K562 (cell line): ENCODE measurements at regions not wholly inside any gene's neighbourhood (a gene's known extent, or its start where the extent isn't known, plus 50 kb on each side); places are given as distances from the start of the nearest gene placed in this dataset.

Source experiments
- ATAC-seq: fragments of 200-7000 bp; cut with Tn5 transposase; 3 replicates; pipeline ENCODE4 v1.9.1; 2020; ENCODE audit warnings: moderate library complexity
- BruUV-seq: library from RNA; stranded (reverse); fragments of 400-500 nt; replicated peaks from 2 replicates; lab custom pipeline; 2021; lab: Mats Ljungman, UMichigan
- CTCF ChIA-PET: fragments of 300-600 bp; formaldehyde crosslinking; extraction: SDS; loops from one replicate; lab custom pipeline; 2021; ENCODE audit warnings: low intra/inter-chr PET ratio; lab: Yijun Ruan, JAX
- POLR2A ChIA-PET: fragments of 300-600, 350-650 bp; sonication (Branson Sonifier 250); formaldehyde crosslinking; extraction: SDS; loops from one replicate; lab custom pipeline; 2021; ENCODE audit warnings: antibody characterized with exemption, inconsistent platforms; lab: Yijun Ruan, JAX
- DNase-seq, 4 experiments: peaks; one replicate each; pipeline versions ENCODE4 v3.0.0 to v3.0.0-alpha.2; 2011 to 2018; ENCODE audit warnings: low spot score in 3 of 4, mixed read lengths in 3 of 4; ENCODE audit errors: extremely low read depth in 1 of 4
- FAIRE-seq: peaks from 2 replicates; lab custom pipeline; 2011; peaks lifted over from hg19 to GRCh38; lab: Jason Lieb, UNC
- H2AFZ ChIP-seq: 2 replicates; pipeline ENCODE4 v1.6.0; 2011; ENCODE audit warnings: low read depth, low read length, control low read depth, inconsistent platforms
- H3K27ac ChIP-seq: fragments of 200-600 bp; 3 replicates; pipeline ENCODE4 v1.8.0; 2011; ENCODE audit warnings: low read depth, mild to moderate bottlenecking, control low read depth, inconsistent platforms, low read length, moderate library complexity, mixed read lengths; ENCODE audit errors: extremely low read depth
- H3K27me3 ChIP-seq, 2 experiments: fragments of 300-600 bp in 1 of 2; 2 replicates in 1 of 2; 3 replicates in 1 of 2; pipeline versions ENCODE4 v1.6.0 to v1.8.0; 2011; ENCODE audit warnings: inconsistent platforms in 2 of 2, low read length in 2 of 2, mild to moderate bottlenecking in 1 of 2, mixed read lengths in 1 of 2, moderate library complexity in 1 of 2; ENCODE audit not compliant: control insufficient read depth in 2 of 2, insufficient read depth in 2 of 2
- H3K36me3 ChIP-seq: fragments of 300-600 bp; 3 replicates; pipeline ENCODE4 v1.8.0; 2011; ENCODE audit warnings: mild to moderate bottlenecking, low read length, inconsistent platforms; ENCODE audit not compliant: control insufficient read depth, insufficient read depth
- H3K4me1 ChIP-seq, 2 experiments: fragments of 200-600 bp in 1 of 2; replicated peaks in 1 of 2; 2 replicates in 1 of 2; 3 replicates in 1 of 2; pipeline versions ENCODE4 v1.5.1 to v1.8.0; 2011; ENCODE audit warnings: inconsistent platforms in 2 of 2, low read length in 2 of 2, mild to moderate bottlenecking in 1 of 2, mixed read lengths in 1 of 2, moderate library complexity in 1 of 2; ENCODE audit not compliant: control insufficient read depth in 2 of 2, insufficient read depth in 2 of 2
- H3K4me2 ChIP-seq: 2 replicates; pipeline ENCODE4 v1.6.1; 2011; ENCODE audit warnings: low read length, control low read depth, inconsistent platforms, mixed read lengths; ENCODE audit not compliant: insufficient read depth
- H3K4me3 ChIP-seq: fragments of 200-600 bp; sonication (generic), shearing (Covaris generic); 2 replicates; pipeline ENCODE4 v1.5.1; 2016; ENCODE audit warnings: control low read depth, inconsistent platforms
- H3K79me2 ChIP-seq: fragments of 200-600 bp; 3 replicates; pipeline ENCODE4 v1.8.0; 2011; ENCODE audit warnings: low read length, inconsistent platforms; ENCODE audit not compliant: control insufficient read depth, insufficient read depth
- H3K9ac ChIP-seq, 2 experiments: 2 replicates each; pipeline versions ENCODE4 v1.6.0 to v1.6.1; 2011; ENCODE audit warnings: low read depth in 2 of 2, low read length in 2 of 2, control low read depth in 1 of 2, inconsistent platforms in 1 of 2, mild to moderate bottlenecking in 1 of 2, mixed read lengths in 1 of 2; ENCODE audit not compliant: insufficient read depth in 1 of 2
- H3K9me1 ChIP-seq: one replicate; pipeline ENCODE4 v1.6.0; 2011; ENCODE audit warnings: inconsistent platforms, mild to moderate bottlenecking, low read length, moderate library complexity; ENCODE audit not compliant: control insufficient read depth, insufficient read depth
- H3K9me3 ChIP-seq: replicated peaks from 2 replicates; pipeline ENCODE4 v1.5.1; 2011; ENCODE audit warnings: low read depth, low read length, inconsistent platforms; ENCODE audit not compliant: control insufficient read depth, insufficient read depth
- H4K20me1 ChIP-seq: replicated peaks from 2 replicates; pipeline ENCODE4 v1.6.1; 2011; ENCODE audit warnings: low read length, inconsistent platforms, mixed read lengths; ENCODE audit not compliant: control insufficient read depth, insufficient read depth
- ARID1B ChIP-seq: fragments of 450-650 bp; IDR thresholded peaks from 2 replicates; pipeline ENCODE4 v1.6.1; 2016; ENCODE audit warnings: antibody characterized with exemption, mild to moderate bottlenecking, inconsistent platforms
- KAT2B ChIP-seq: IDR thresholded peaks from one replicate; pipeline ENCODE4 v1.6.1; 2012; ENCODE audit warnings: low read depth, mild to moderate bottlenecking, control low read depth, inconsistent platforms, low read length, moderate library complexity
- NCOA1 ChIP-seq: fragments of 450-650 bp; IDR thresholded peaks from 2 replicates; pipeline ENCODE4 v1.6.1; 2016; ENCODE audit warnings: low read depth
- NR2C2 ChIP-seq, 2 experiments: fragments of 200-800 bp in 1 of 2; sonication (Bioruptor generic) in 1 of 2; sonication (generic) in 1 of 2; formaldehyde crosslinking in 1 of 2; IDR thresholded peaks; 2 replicates each; pipeline versions ENCODE4 v1.6.1 to v1.8.0; 2016 to 2022; ENCODE audit warnings: mild to moderate bottlenecking in 1 of 2, missing compliant biosample characterization in 1 of 2, missing genetic modification characterization in 1 of 2, missing genetic modification reagents in 1 of 2
- RFX7 ChIP-seq: fragments of 250-450 bp; sonication (Bioruptor Pico); IDR thresholded peaks from 2 replicates; pipeline ENCODE4 v1.5.1; 2021; ENCODE audit warnings: mild to moderate bottlenecking
- SNIP1 ChIP-seq: fragments of 450-650 bp; IDR thresholded peaks from 2 replicates; pipeline ENCODE4 v1.7.1; 2017; ENCODE audit warnings: low read depth, mild to moderate bottlenecking
- SRSF1 ChIP-seq: fragments of 200-400 bp; formaldehyde crosslinking; IDR thresholded peaks from 2 replicates; pipeline ENCODE4 v1.6.1; 2017; ENCODE audit warnings: mild to moderate bottlenecking, low read depth, low read length, moderate library complexity
- ZC3H11A ChIP-seq: IDR thresholded peaks from 2 replicates; pipeline ENCODE4 v1.6.1; 2012; ENCODE audit warnings: low read depth, low read length, improper control_type of control experiment
- ZNF217 ChIP-seq: sonication (generic); formaldehyde crosslinking; IDR thresholded peaks from 2 replicates; pipeline ENCODE4 v1.8.0; 2022; ENCODE audit warnings: mild to moderate bottlenecking, missing genetic modification reagents
- ZNF24 ChIP-seq: fragments of 450-650 bp; IDR thresholded peaks from 2 replicates; pipeline ENCODE4 v1.6.1; 2016
- ZNF41 ChIP-seq: fragments of 250-450 bp; sonication (Bioruptor Pico); conservative IDR thresholded peaks from 2 replicates; pipeline ENCODE4 v1.4.0; 2020; ENCODE audit warnings: mild to moderate bottlenecking
- WGBS: fragments of 100-300 bp; shearing (Covaris generic); methylation state at CpG from one replicate; pipeline ENCODE4 v1.1.6; 2016; ENCODE audit warnings: low coverage, mixed read lengths; ENCODE audit not compliant: insufficient coverage; ENCODE audit errors: missing lambda C conversion rate; 5-methylcytosine and 5-hydroxymethylcytosine counted together
- in situ Hi-C: fragments of 300-500 bp; cut with MboI; formaldehyde crosslinking; loops from 4 replicates; pipeline ENCODE4 v1.15.0; 2018; ENCODE audit warnings: inconsistent platforms, mixed read lengths
- intact Hi-C: fragments of 100-400 bp; cut with micrococcal nuclease; formaldehyde crosslinking; loops from 2 replicates; pipeline ENCODE4 v1.14.2; 2022

- Histone ChIP-seq H3K4me3 (no peak overlapping the region), H3K79me2 (no peaks in the 10 kb centered on the region), H2AFZ (no peak overlapping the region), H3K27me3 (peaks cover 11 to 69% of the 10 kb centered on the region in 2 experiments), H3K9ac (no peak overlapping the region), H3K27ac (no peak overlapping the region), H3K36me3 (no peaks in the 10 kb centered on the region), H3K4me1 (no peaks in the 10 kb centered on the region), H3K9me3 (no peaks in the 10 kb centered on the region), H3K9me1 (no peaks in the 10 kb centered on the region), H4K20me1 (peaks cover 4% of the 10 kb centered on the region; the same call in 1 of the 2 replicates), H3K4me2 (no peak overlapping the region)
- no peak for ATAC-seq
- TF ChIP-seq KAT2B (no peak), ZNF24 (peak; percentile 88), ZC3H11A (no peak)
- no peak for FAIRE-seq
- ChIA-PET POLR2A (interaction anchor here (1.6 kb wide), 1 partner anchor 13 kb away, joined by 6 read pairs; no protein-coding TSS in a partner anchor), CTCF (no interaction called here)
- WGBS = 2% methylated on average over 3 of the region's 3 CpGs
- no TSS peak for BruUV-seq
- intact Hi-C loops = no loop called here
- in situ Hi-C loops = no loop called here
- DNase-seq = no peak
Measured at GRCh38 chr10:78627254-78627795, 441.4 kb upstream of the ZMIZ1 start.

GRCh38 chr10:78628976-78629375, 439.8 kb upstream of the ZMIZ1 start:
- Histone ChIP-seq H3K36me3 (no peaks in the 10 kb centered on the region), H4K20me1 (peaks cover 4% of the 10 kb centered on the region), H3K4me3 (no peak overlapping the region), H3K4me2 (no peak overlapping the region), H3K9me3 (no peaks in the 10 kb centered on the region), H3K4me1 (no peaks in the 10 kb centered on the region), H3K27me3 (peaks cover 11 to 72% of the 10 kb centered on the region in 2 experiments), H3K9ac (no peak overlapping the region), H3K27ac (no peak overlapping the region), H3K9me1 (no peaks in the 10 kb centered on the region), H2AFZ (no peak overlapping the region), H3K79me2 (no peaks in the 10 kb centered on the region)
- no peak for ATAC-seq
- no peak for FAIRE-seq
- ChIA-PET CTCF (no interaction called here), POLR2A (no interaction called here)
- intact Hi-C loops (no loop called here), in situ Hi-C loops (no loop called here)
- BruUV-seq = no TSS peak
- TF ChIP-seq RFX7 (CRISPR knock-in tag) (no peak), ARID1B (no peak), SNIP1 (no peak), NCOA1 (no peak), SRSF1 (no peak), ZNF41 (CRISPR knock-in tag) (no peak), NR2C2 (CRISPR knock-in tag; IDR thresholded peaks at IDR 0.05) (no peak), NR2C2 (tag; IDR thresholded peaks at IDR 0.05) (no peak), ZNF217 (CRISPR knock-in tag) (no peak)
- DNase-seq = no peak
- WGBS = 0% methylated on average over 8 of the region's 8 CpGs
